H9 (cell line): ENCODE measurements at regions not wholly inside any gene's neighbourhood (a gene's known extent, or its start where the extent isn't known, plus 50 kb on each side); places are given as distances from the start of the nearest gene placed in this dataset.

ENCODE experiments used
- DNase-seq: peaks from one replicate; pipeline ENCODE4 v3.0.0-alpha.2; 2017
- H2AFZ ChIP-seq: one replicate; pipeline ENCODE4 v1.6.1; 2013; ENCODE audit warnings: mild to moderate bottlenecking, low read length, control low read depth, moderate library complexity
- H2AK5ac ChIP-seq: 2 replicates; pipeline ENCODE4 v1.6.1; 2013; ENCODE audit warnings: low read length, control low read depth, mixed read lengths; ENCODE audit not compliant: insufficient read length
- H2BK120ac ChIP-seq: one replicate; pipeline ENCODE4 v1.6.1; 2013; ENCODE audit warnings: low read depth, mild to moderate bottlenecking, low read length, control low read depth, inconsistent platforms; ENCODE audit not compliant: poor library complexity, severe bottlenecking
- H2BK12ac ChIP-seq: 2 replicates; pipeline ENCODE4 v1.6.1; 2013; ENCODE audit warnings: low read length, control low read depth, mixed read lengths, low read depth; ENCODE audit not compliant: insufficient read length
- H2BK15ac ChIP-seq: 2 replicates; pipeline ENCODE4 v1.6.1; 2013; ENCODE audit warnings: low read depth, low read length, control low read depth
- H2BK20ac ChIP-seq: one replicate; pipeline ENCODE4 v1.6.1; 2013; ENCODE audit warnings: low read depth, mild to moderate bottlenecking, low read length, control low read depth, inconsistent platforms; ENCODE audit not compliant: poor library complexity, severe bottlenecking
- H2BK5ac ChIP-seq: 2 replicates; pipeline ENCODE4 v1.6.1; 2013; ENCODE audit warnings: low read length, control low read depth, mixed read lengths; ENCODE audit not compliant: insufficient read length
- H3K14ac ChIP-seq: 2 replicates; pipeline ENCODE4 v1.6.1; 2013; ENCODE audit warnings: low read length, control low read depth; ENCODE audit not compliant: insufficient read depth
- H3K18ac ChIP-seq: 2 replicates; pipeline ENCODE4 v1.6.1; 2013; ENCODE audit warnings: low read depth, mild to moderate bottlenecking, mixed read lengths, low read length, control low read depth; ENCODE audit not compliant: insufficient read length
- H3K23ac ChIP-seq: 2 replicates; pipeline ENCODE4 v1.6.1; 2013; ENCODE audit warnings: low read length, control low read depth, mixed read lengths, low read depth; ENCODE audit not compliant: insufficient read length
- H3K23me2 ChIP-seq: 2 replicates; pipeline ENCODE4 v1.6.1; 2013; ENCODE audit warnings: low read depth, mild to moderate bottlenecking, mixed read lengths, low read length, control low read depth; ENCODE audit not compliant: insufficient read length, poor library complexity, severe bottlenecking
- H3K27ac ChIP-seq: 2 replicates; pipeline ENCODE4 v1.5.1; 2013; ENCODE audit warnings: low read length, control low read depth, mixed read lengths, low read depth; ENCODE audit not compliant: insufficient read length
- H3K27me3 ChIP-seq: 2 replicates; pipeline ENCODE4 v1.6.1; 2013; ENCODE audit warnings: low read length, control low read depth, inconsistent platforms; ENCODE audit not compliant: insufficient read depth
- H3K4ac ChIP-seq: 2 replicates; pipeline ENCODE4 v1.6.1; 2013; ENCODE audit warnings: low read depth, mild to moderate bottlenecking, control low read depth, inconsistent platforms, low read length, moderate library complexity
- H3K4me1 ChIP-seq: 2 replicates; pipeline ENCODE4 v1.6.1; 2013; ENCODE audit warnings: low read length, control low read depth, inconsistent platforms; ENCODE audit not compliant: insufficient read depth
- H3K4me2 ChIP-seq: 2 replicates; pipeline ENCODE4 v1.6.1; 2013; ENCODE audit warnings: low read length, control low read depth, mixed read lengths; ENCODE audit not compliant: insufficient read length, insufficient read depth
- H3K56ac ChIP-seq: 2 replicates; pipeline ENCODE4 v1.6.1; 2013; ENCODE audit warnings: low read depth, mild to moderate bottlenecking, mixed read lengths, low read length, control low read depth; ENCODE audit not compliant: insufficient read length
- H3K79me1 ChIP-seq: 2 replicates; pipeline ENCODE4 v1.6.1; 2013; ENCODE audit warnings: low read depth, mild to moderate bottlenecking, moderate library complexity, low read length, control low read depth, inconsistent platforms; ENCODE audit not compliant: insufficient read depth, poor library complexity, severe bottlenecking
- H3K79me2 ChIP-seq: 2 replicates; pipeline ENCODE4 v1.6.1; 2013; ENCODE audit warnings: low read length, control low read depth, inconsistent platforms; ENCODE audit not compliant: insufficient read depth
- H3K9ac ChIP-seq: 2 replicates; pipeline ENCODE4 v1.6.1; 2013; ENCODE audit warnings: low read length, control low read depth, mixed read lengths; ENCODE audit not compliant: insufficient read length; ENCODE audit errors: extremely low read depth
- H3K9me3 ChIP-seq: one replicate; pipeline ENCODE4 v1.6.1; 2013; ENCODE audit warnings: low read depth, low read length, inconsistent platforms; ENCODE audit not compliant: control insufficient read depth
- H3T11ph ChIP-seq: one replicate; pipeline ENCODE4 v1.6.1; 2013; ENCODE audit warnings: mild to moderate bottlenecking, low read length, control low read depth, inconsistent platforms
- H4K20me1 ChIP-seq: one replicate; pipeline ENCODE4 v1.6.1; 2013; ENCODE audit not compliant: control insufficient read depth, insufficient read length, insufficient read depth
- H4K5ac ChIP-seq: 2 replicates; pipeline ENCODE4 v1.6.1; 2013; ENCODE audit warnings: low read depth, mild to moderate bottlenecking, mixed read lengths, low read length, control low read depth; ENCODE audit not compliant: insufficient read length
- H4K8ac ChIP-seq: replicated peaks from 2 replicates; pipeline ENCODE4 v1.6.1; 2013; ENCODE audit warnings: low read length, control low read depth, mixed read lengths, low read depth; ENCODE audit not compliant: insufficient read length
- H4K91ac ChIP-seq: 2 replicates; pipeline ENCODE4 v1.6.1; 2013; ENCODE audit warnings: low read depth, mild to moderate bottlenecking, moderate library complexity, mixed read lengths, low read length, control low read depth; ENCODE audit not compliant: insufficient read length
- H3K27ac Mint-ChIP-seq, 3 experiments: 2 replicates in 2 of 3; 3 replicates in 1 of 3; pipeline ENCODE4 v1.8.0; 2020 to 2021; ENCODE audit warnings: mixed read lengths in 3 of 3, mild to moderate bottlenecking in 1 of 3, moderate library complexity in 1 of 3
- H3K27me3 Mint-ChIP-seq: 2 replicates; pipeline ENCODE4 v1.8.0; 2021; ENCODE audit warnings: low read depth, mild to moderate bottlenecking, moderate library complexity, mixed read lengths
- H3K36me3 Mint-ChIP-seq, 3 experiments: 2 replicates in 2 of 3; 3 replicates in 1 of 3; pipeline ENCODE4 v1.8.0; 2020 to 2021; ENCODE audit warnings: low read depth in 3 of 3, mixed read lengths in 3 of 3; ENCODE audit not compliant: insufficient read depth in 1 of 3
- H3K4me1 Mint-ChIP-seq, 2 experiments: 2 replicates each; pipeline ENCODE4 v1.8.0; 2020; ENCODE audit warnings: mixed read lengths in 2 of 2
- H3K4me3 Mint-ChIP-seq, 2 experiments: 2 replicates in 1 of 2; 3 replicates in 1 of 2; pipeline ENCODE4 v1.8.0; 2020 to 2021; ENCODE audit warnings: mild to moderate bottlenecking in 2 of 2, mixed read lengths in 2 of 2, moderate library complexity in 1 of 2
- H3K9me3 Mint-ChIP-seq, 2 experiments: 2 replicates in 1 of 2; 3 replicates in 1 of 2; pipeline ENCODE4 v1.8.0; 2020; ENCODE audit warnings: mild to moderate bottlenecking in 2 of 2, mixed read lengths in 2 of 2, moderate library complexity in 1 of 2
- CTCF ChIP-seq: fragments of 200-600 bp; sonication (generic); conservative IDR thresholded peaks from 3 replicates; pipeline ENCODE4 v1.8.0; 2021; ENCODE audit warnings: antibody characterized with exemption, mild to moderate bottlenecking
- WGBS: extraction: QIAGEN DNeasy Blood & Tissue Kit; methylation state at CpG from one replicate; pipeline ENCODE4 v1.1.7; 2013; ENCODE audit warnings: missing lambda C conversion rate, low lambda C conversion rate, mixed read lengths; ENCODE audit not compliant: insufficient read length; ENCODE audit errors: extremely low coverage; 5-methylcytosine and 5-hydroxymethylcytosine counted together

DNA sequence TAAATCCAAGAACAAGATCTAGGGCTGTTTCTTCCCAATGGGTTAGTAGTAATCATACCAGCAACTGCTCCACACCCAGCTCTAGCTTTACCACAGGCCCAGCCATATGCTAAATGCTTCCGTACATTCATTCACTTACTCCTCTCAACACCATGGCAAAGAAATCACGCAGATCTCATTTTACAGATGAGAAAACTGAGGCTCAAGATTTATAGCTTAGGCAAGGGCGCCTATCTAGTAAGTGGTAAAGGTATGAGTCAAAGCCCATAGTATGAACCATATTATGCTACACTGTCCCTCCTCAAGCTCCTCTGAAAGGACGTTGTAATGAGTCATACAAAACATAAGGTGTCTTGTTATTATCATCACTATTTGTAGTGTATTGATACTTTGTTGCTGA lies 82.2 kb downstream of the NIBAN1 start:
- no peak overlapping the region for H2BK15ac ChIP-seq
- H3K27ac ChIP-seq: no peak overlapping the region
- H2AK5ac ChIP-seq: no peak overlapping the region
- H4K8ac ChIP-seq: no peak overlapping the region
- TF ChIP-seq CTCF: no peak
- WGBS: no CpG with 5 or more reads among the region's 4 CpGs
- no peaks in the 10 kb centered on the region for H4K20me1 ChIP-seq
- H3T11ph ChIP-seq: no peak overlapping the region
- no peaks in the 10 kb centered on the region for H3K27me3 ChIP-seq
- no peak overlapping the region for H3K14ac ChIP-seq
- Mint-ChIP-seq H3K27me3 (peaks cover 2% of the 10 kb centered on the region; the same call in 1 of the 2 replicates), H3K27ac (no peak overlapping the region), H3K4me1 (no peaks in the 10 kb centered on the region), H3K36me3 (peaks cover 0 to 3% (median 0%) of the 10 kb centered on the region in 3 experiments; a peak in 2 of 7 replicates), H3K4me3 (no peak overlapping the region), H3K9me3 (no peaks in the 10 kb centered on the region)
- no peak overlapping the region for H4K5ac ChIP-seq
- H4K91ac ChIP-seq: no peak overlapping the region
- H2BK5ac ChIP-seq: no peak overlapping the region
- H3K4me2 ChIP-seq: no peak overlapping the region
- H2BK12ac ChIP-seq: no peak overlapping the region
- no peak for DNase-seq
- no peak overlapping the region for H3K4ac ChIP-seq
- no peaks in the 10 kb centered on the region for H3K23me2 ChIP-seq
- H3K18ac ChIP-seq: no peak overlapping the region
- H3K56ac ChIP-seq: no peak overlapping the region
- H3K9ac ChIP-seq: no peak overlapping the region
- no peaks in the 10 kb centered on the region for H3K4me1 ChIP-seq
- H2BK20ac ChIP-seq: no peak overlapping the region
- H3K79me2 ChIP-seq: no peaks in the 10 kb centered on the region
- no peak overlapping the region for H3K23ac ChIP-seq
- no peak overlapping the region for H2AFZ ChIP-seq
- H3K79me1 ChIP-seq: no peaks in the 10 kb centered on the region
- H3K9me3 ChIP-seq: no peaks in the 10 kb centered on the region
- H2BK120ac ChIP-seq: no peak overlapping the region
